Kidney (tissue), 13 donors: ENCODE measurements at regions not wholly inside any gene's neighbourhood (a gene's known extent, or its start where the extent isn't known, plus 50 kb on each side); places are given as distances from the start of the nearest gene placed in this dataset.
"Not testable (repeated sequence)": the region's sequence is repeated elsewhere in the genome, so short reads cannot be mapped to it uniquely, and the experiment has no call there.

ENCODE experiments used
- DNase-seq, 5 donors: peaks; one replicate each; pipeline ENCODE4 v3.0.0-alpha.2; 2013 to 2020
- FAIRE-seq: peaks from 2 replicates; lab custom pipeline; 2012; peaks lifted over from hg19 to GRCh38; lab: Jason Lieb, UNC
- H3K27ac ChIP-seq, 2 donors: one replicate each; pipeline ENCODE4 v1.7.0; 2013; ENCODE audit warnings: low read depth in 2 of 2, low read length in 2 of 2, inconsistent platforms in 1 of 2
- H3K27me3 ChIP-seq: one replicate; pipeline ENCODE4 v1.7.1; 2013; ENCODE audit warnings: low read length, inconsistent platforms; ENCODE audit not compliant: control insufficient read depth, insufficient read depth
- H3K36me3 ChIP-seq, 3 donors: one replicate each; pipeline versions ENCODE4 v1.7.0 to v1.7.1; 2013; ENCODE audit warnings: low read length in 3 of 3, control low read depth in 1 of 3, inconsistent platforms in 1 of 3; ENCODE audit not compliant: insufficient read depth in 3 of 3, control insufficient read depth in 2 of 3
- H3K4me1 ChIP-seq, 3 donors: one replicate each; pipeline versions ENCODE4 v1.7.0 to v1.7.1; 2013; ENCODE audit warnings: low read length in 3 of 3, inconsistent platforms in 1 of 3, low read depth in 1 of 3; ENCODE audit not compliant: control insufficient read depth in 2 of 3, insufficient read depth in 2 of 3
- H3K4me3 ChIP-seq, 3 donors: one replicate each; pipeline versions ENCODE4 v1.7.0 to v1.8.1; 2013; ENCODE audit warnings: low read length in 3 of 3, control low read depth in 1 of 3, inconsistent platforms in 1 of 3
- H3K9ac ChIP-seq, 3 donors: one replicate each; pipeline versions ENCODE4 v1.7.0 to v1.7.1; 2013; ENCODE audit warnings: low read length in 3 of 3, control low read depth in 1 of 3, inconsistent platforms in 1 of 3
- H3K9me3 ChIP-seq, 3 donors: one replicate each; pipeline versions ENCODE4 v1.7.0 to v1.7.1; 2013; ENCODE audit warnings: low read length in 3 of 3, control low read depth in 1 of 3, inconsistent platforms in 1 of 3; ENCODE audit not compliant: control insufficient read depth in 2 of 3, insufficient read depth in 1 of 3
- intact Hi-C: fragments of 100-400 bp; cut with DNase I; formaldehyde crosslinking; loops from one replicate; pipeline ENCODE4 v1.11.1; 2022
- TF ChIP-seq, protein P1 (sequence below): IDR thresholded peaks from 3 replicates; pipeline ENCODE4 v1.5.1; 2012; ENCODE audit warnings: mild to moderate bottlenecking, moderate library complexity, borderline replicate concordance; ENCODE audit not compliant: insufficient read depth; ENCODE audit errors: extremely low read depth
- donor health status: control.
- donor health status: control.
- donor health status: control.
- donor health status: control.
- donor health status: control.
- donor health status: DM: yes; HTN: yes; CAD: no.
- donor health status: Normal renal cell carcinoma (clear cell type).

- FAIRE-seq (no peak), DNase-seq (no peak)
- H3K9ac ChIP-seq = no peak overlapping the region
- TF ChIP-seq, protein P1, sequence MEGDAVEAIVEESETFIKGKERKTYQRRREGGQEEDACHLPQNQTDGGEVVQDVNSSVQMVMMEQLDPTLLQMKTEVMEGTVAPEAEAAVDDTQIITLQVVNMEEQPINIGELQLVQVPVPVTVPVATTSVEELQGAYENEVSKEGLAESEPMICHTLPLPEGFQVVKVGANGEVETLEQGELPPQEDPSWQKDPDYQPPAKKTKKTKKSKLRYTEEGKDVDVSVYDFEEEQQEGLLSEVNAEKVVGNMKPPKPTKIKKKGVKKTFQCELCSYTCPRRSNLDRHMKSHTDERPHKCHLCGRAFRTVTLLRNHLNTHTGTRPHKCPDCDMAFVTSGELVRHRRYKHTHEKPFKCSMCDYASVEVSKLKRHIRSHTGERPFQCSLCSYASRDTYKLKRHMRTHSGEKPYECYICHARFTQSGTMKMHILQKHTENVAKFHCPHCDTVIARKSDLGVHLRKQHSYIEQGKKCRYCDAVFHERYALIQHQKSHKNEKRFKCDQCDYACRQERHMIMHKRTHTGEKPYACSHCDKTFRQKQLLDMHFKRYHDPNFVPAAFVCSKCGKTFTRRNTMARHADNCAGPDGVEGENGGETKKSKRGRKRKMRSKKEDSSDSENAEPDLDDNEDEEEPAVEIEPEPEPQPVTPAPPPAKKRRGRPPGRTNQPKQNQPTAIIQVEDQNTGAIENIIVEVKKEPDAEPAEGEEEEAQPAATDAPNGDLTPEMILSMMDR = no peak
- no peaks in the 10 kb centered on the region for H3K4me1 ChIP-seq
- no peaks in the 10 kb centered on the region for H3K27me3 ChIP-seq
- no peaks in the 10 kb centered on the region for H3K9me3 ChIP-seq
- H3K4me3 ChIP-seq = no peak overlapping the region
- H3K36me3 ChIP-seq = no peaks in the 10 kb centered on the region
- no peak overlapping the region for H3K27ac ChIP-seq
- intact Hi-C loops = no loop called here
Observed at GRCh38 chr2:53317861-53318260, 449.7 kb upstream of the CHAC2 start.

GRCh38 chr2:53315149-53315548 lies 452.5 kb upstream of the CHAC2 start:
- FAIRE-seq (no peak), DNase-seq (no peak)
- H3K4me3 ChIP-seq = no peak overlapping the region
- intact Hi-C loops = no loop called here
- H3K36me3 ChIP-seq = no peaks in the 10 kb centered on the region
- H3K27me3 ChIP-seq = no peaks in the 10 kb centered on the region
- no peak overlapping the region for H3K9ac ChIP-seq
- H3K4me1 ChIP-seq = no peaks in the 10 kb centered on the region
- H3K9me3 ChIP-seq = no peaks in the 10 kb centered on the region
- no peak overlapping the region for H3K27ac ChIP-seq
- TF ChIP-seq, protein P1 = no peak

GRCh38 chr2:53314718-53315117 lies 452.9 kb upstream of the CHAC2 start:
- Histone ChIP-seq H3K4me3 (no peak overlapping the region), H3K36me3 (no peaks in the 10 kb centered on the region), H3K9me3 (no peaks in the 10 kb centered on the region), H3K27me3 (no peaks in the 10 kb centered on the region), H3K9ac (no peak overlapping the region), H3K27ac (no peak overlapping the region), H3K4me1 (no peaks in the 10 kb centered on the region)
- TF ChIP-seq, protein P1 = no peak
- intact Hi-C loops = no loop called here
- no peak for FAIRE-seq
- no peak for DNase-seq

- H3K4me3 ChIP-seq, FAIRE-seq, H3K9me3 ChIP-seq, H3K27me3 ChIP-seq, H3K27ac ChIP-seq, H3K4me1 ChIP-seq, H3K36me3 ChIP-seq, DNase-seq, intact Hi-C loops, H3K9ac ChIP-seq: not testable (repeated sequence)
Observed at GRCh38 chr2:53313644-53314043, 454.0 kb upstream of the CHAC2 start.
